ENCODE measurements at regions not wholly inside any gene's neighbourhood (a gene's known extent, or its start where the extent isn't known, plus 50 kb on each side); places are given as distances from the start of the nearest gene placed in this dataset.

- H3K27ac ChIP-seq (ENCODE audit: low read depth, low read length), result no peak overlapping the region
- POLR2A ChIA-PET, result no interaction called here
- H3K4me3 ChIP-seq (replicated peaks in 1 of 2; ENCODE audit: low read depth in 1 of 2, low read length in 2 of 2), result no peak overlapping the region
- TF ChIP-seq EZH2phosphoT487 (IDR thresholded peaks at IDR 0.05; ENCODE audit: borderline replicate concordance) (no peak), CTCF (IDR thresholded peaks at IDR 0.05 in 2 of 3, conservative IDR thresholded peaks at IDR 0.05 in 1 of 3; ENCODE audit: borderline replicate concordance in 1 of 3, insufficient read depth in 1 of 3, low read depth in 2 of 3, low read length in 2 of 3) (no peak)
- H3K9me3 ChIP-seq (ENCODE audit: control insufficient read depth in 1 of 2, insufficient read depth in 1 of 2, low read depth in 1 of 2, low read length in 2 of 2), result no peaks in the 10 kb centered on the region
- BruUV-seq (replicated peaks), result no TSS peak
- ATAC-seq (no peak), DNase-seq (ENCODE audit: low read depth, low spot score) (no peak)
- no peaks in the 10 kb centered on the region for H3K79me2 ChIP-seq (ENCODE audit: insufficient read depth, low read length)
- H3K27me3 ChIP-seq (ENCODE audit: insufficient read depth, low read length), result no peaks in the 10 kb centered on the region
- RAD21 ChIA-PET (ENCODE audit: low non-redundant PET in 1 of 2, low total read pairs in 2 of 2, uncharacterized antibody in 2 of 2, unreplicated experiment in 2 of 2), result no interaction called here
- H3K4me2 ChIP-seq (ENCODE audit: low read length), result no peak overlapping the region
- no peaks in the 10 kb centered on the region for H3K4me1 ChIP-seq (ENCODE audit: control insufficient read depth in 1 of 2, insufficient read depth in 2 of 2, low read length in 2 of 2)
- no peak overlapping the region for H3K9ac ChIP-seq (ENCODE audit: low read length)
- CTCF ChIA-PET, result no interaction called here
- H3K9me2 ChIP-seq (ENCODE audit: insufficient read depth), result no peaks in the 10 kb centered on the region
- no peak overlapping the region for H2AFZ ChIP-seq (ENCODE audit: low read depth, low read length, poor library complexity, severe bottlenecking)
- H3K36me3 ChIP-seq (ENCODE audit: control insufficient read depth in 1 of 2, insufficient read depth in 2 of 2, low read length in 2 of 2), result no peaks in the 10 kb centered on the region
- no peaks in the 10 kb centered on the region for H4K20me1 ChIP-seq (ENCODE audit: insufficient read depth)
- intact Hi-C loops (cut with micrococcal nuclease), result no loop called here
Measured at GRCh38 chr1:219105893-219106292, 67.8 kb upstream of the LYPLAL1 start.

GRCh38 chr1:219109424-219110018 is 64.2 kb upstream of the LYPLAL1 start:
- Histone ChIP-seq H3K27me3 (ENCODE audit: insufficient read depth, low read length) (no peaks in the 10 kb centered on the region), H3K9me2 (ENCODE audit: insufficient read depth) (no peaks in the 10 kb centered on the region), H3K4me3 (replicated peaks in 1 of 2; ENCODE audit: low read depth in 1 of 2, low read length in 2 of 2) (no peak overlapping the region), H3K4me2 (ENCODE audit: low read length) (no peak overlapping the region), H3K36me3 (ENCODE audit: control insufficient read depth in 1 of 2, insufficient read depth in 2 of 2, low read length in 2 of 2) (no peaks in the 10 kb centered on the region), H3K9ac (ENCODE audit: low read length) (no peak overlapping the region), H3K9me3 (ENCODE audit: control insufficient read depth in 1 of 2, insufficient read depth in 1 of 2, low read depth in 1 of 2, low read length in 2 of 2) (no peaks in the 10 kb centered on the region), H3K79me2 (ENCODE audit: insufficient read depth, low read length) (no peaks in the 10 kb centered on the region), H4K20me1 (ENCODE audit: insufficient read depth) (no peaks in the 10 kb centered on the region), H3K27ac (ENCODE audit: low read depth, low read length) (no peak overlapping the region), H2AFZ (ENCODE audit: low read depth, low read length, poor library complexity, severe bottlenecking) (no peak overlapping the region), H3K4me1 (ENCODE audit: control insufficient read depth in 1 of 2, insufficient read depth in 2 of 2, low read length in 2 of 2) (no peaks in the 10 kb centered on the region)
- DNase-seq (ENCODE audit: low read depth, low spot score) (no peak), ATAC-seq (no peak)
- ChIA-PET RAD21 (ENCODE audit: low non-redundant PET in 1 of 2, low total read pairs in 2 of 2, uncharacterized antibody in 2 of 2, unreplicated experiment in 2 of 2) (no interaction called here), POLR2A (no interaction called here), CTCF (no interaction called here)
- BruUV-seq (replicated peaks), result no TSS peak
- intact Hi-C loops (cut with micrococcal nuclease), result no loop called here
- no peak for TF ChIP-seq FOSL1 (IDR thresholded peaks at IDR 0.05; ENCODE audit: low read depth)
- TF ChIP-seq ELF1 (IDR thresholded peaks at IDR 0.05; ENCODE audit: borderline replicate concordance, low read depth), result no peak
- TF ChIP-seq EZH2 (IDR thresholded peaks at IDR 0.05), result no peak
- no peak for TF ChIP-seq EZH2phosphoT487 (IDR thresholded peaks at IDR 0.05; ENCODE audit: borderline replicate concordance)
- TF ChIP-seq SIN3A (IDR thresholded peaks at IDR 0.05; ENCODE audit: low read depth), result no peak
- TF ChIP-seq ZFX (IDR thresholded peaks at IDR 0.05), result no peak
- TF ChIP-seq CTCF (IDR thresholded peaks at IDR 0.05 in 2 of 3, conservative IDR thresholded peaks at IDR 0.05 in 1 of 3; ENCODE audit: borderline replicate concordance in 1 of 3, insufficient read depth in 1 of 3, low read depth in 2 of 3, low read length in 2 of 3), result no peak
- TF ChIP-seq TCF7L2 (IDR thresholded peaks at IDR 0.05; ENCODE audit: borderline replicate concordance, extremely low read depth, insufficient read depth, insufficient read length), result no peak
- no peak for TF ChIP-seq JUND (IDR thresholded peaks at IDR 0.05)
- TF ChIP-seq ZNF274 (IDR thresholded peaks at IDR 0.05; ENCODE audit: low read depth, low read length), result no peak
